ENCODE measurements at regions not wholly inside any gene's neighbourhood (a gene's known extent, or its start where the extent isn't known, plus 50 kb on each side); places are given as distances from the start of the nearest gene placed in this dataset.
"Not testable (repeated sequence)": the region's sequence is repeated elsewhere in the genome, so short reads cannot be mapped to it uniquely, and the experiment has no call there.

GRCh38 chr3:75453839-75454238, 210.3 kb upstream of the FRG2C start:
- DNase-seq: not testable (repeated sequence)

- not testable (repeated sequence) for DNase-seq
Observed at GRCh38 chr3:75474530-75474929, 189.6 kb upstream of the FRG2C start.

GRCh38 chr3:75496600-75496999, 167.5 kb upstream of the FRG2C start:
- not testable (repeated sequence) for DNase-seq

- not testable (repeated sequence) for DNase-seq
Observed at GRCh38 chr3:75500357-75500756, 163.8 kb upstream of the FRG2C start.

- DNase-seq: not testable (repeated sequence)
Observed at GRCh38 chr3:75502171-75502570, 162.0 kb upstream of the FRG2C start.

GRCh38 chr3:75502769-75503756, 161.1 kb upstream of the FRG2C start:
- DNase-seq: not testable (repeated sequence)

GRCh38 chr3:75506603-75507002, 157.5 kb upstream of the FRG2C start:
- no peak for DNase-seq

GRCh38 chr3:75507956-75508355, 156.2 kb upstream of the FRG2C start:
- DNase-seq: not testable (repeated sequence)

- not testable (repeated sequence) for DNase-seq
Observed at GRCh38 chr3:75527657-75528056, 136.5 kb upstream of the FRG2C start.

GRCh38 chr3:75552095-75552494, 112.0 kb upstream of the FRG2C start:
- peak in 1 of 2 experiments; percentile 3 for DNase-seq

- DNase-seq: not testable (repeated sequence)
Observed at GRCh38 chr3:75564427-75564826, 99.7 kb upstream of the FRG2C start.

- not testable (repeated sequence) for DNase-seq
Observed at GRCh38 chr3:75572303-75572702, 91.8 kb upstream of the FRG2C start.

GRCh38 chr3:75579091-75579490, 85.0 kb upstream of the FRG2C start:
- not testable (repeated sequence) for DNase-seq

GRCh38 chr3:75579536-75579935, 84.6 kb upstream of the FRG2C start:
- not testable (repeated sequence) for DNase-seq

- DNase-seq: peak in 1 of 2 experiments; percentile 1
Observed at GRCh38 chr3:75579981-75580782, 83.9 kb upstream of the FRG2C start.

- DNase-seq: not testable (repeated sequence)
Observed at GRCh38 chr3:75582536-75582935, 81.6 kb upstream of the FRG2C start.

GRCh38 chr3:75583116-75583515, 81.0 kb upstream of the FRG2C start:
- DNase-seq: not testable (repeated sequence)

- not testable (repeated sequence) for DNase-seq
Observed at GRCh38 chr3:75587695-75588094, 76.4 kb upstream of the FRG2C start.

GRCh38 chr3:75590382-75590781, 73.7 kb upstream of the FRG2C start:
- not testable (repeated sequence) for DNase-seq

GRCh38 chr3:75604286-75604934, 59.7 kb upstream of the FRG2C start:
- DNase-seq: peak in 1 of 2 experiments; percentile 0

- not testable (repeated sequence) for DNase-seq
Observed at GRCh38 chr3:75607996-75608395, 56.1 kb upstream of the FRG2C start.

- DNase-seq: not testable (repeated sequence)
Observed at GRCh38 chr3:75609598-75609997, 54.5 kb upstream of the FRG2C start.

- DNase-seq: no peak
Observed at GRCh38 chr3:75610773-75611172, 53.4 kb upstream of the FRG2C start.
